ENCODE measurements at regions not wholly inside any gene's neighbourhood (a gene's known extent, or its start where the extent isn't known, plus 50 kb on each side); places are given as distances from the start of the nearest gene placed in this dataset.

DNA sequence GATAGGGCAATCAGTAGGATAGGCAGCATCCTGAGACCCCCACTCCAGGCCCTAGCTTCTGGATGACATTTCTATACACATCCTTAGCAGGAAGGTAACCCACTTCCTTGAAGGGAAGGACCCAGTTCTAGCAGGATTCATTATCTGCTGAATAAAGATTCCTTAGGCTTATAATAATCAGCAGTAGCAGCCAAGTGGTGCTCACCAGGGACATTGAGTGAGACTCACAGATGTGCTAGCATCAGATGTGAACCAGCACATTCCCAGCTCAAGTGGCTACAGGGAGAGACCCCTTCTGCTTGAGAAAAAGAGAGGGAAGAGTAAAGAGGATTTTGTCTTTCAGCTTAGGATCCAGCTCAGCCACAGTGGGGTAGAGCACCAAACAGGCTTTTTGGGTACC is 244.8 kb upstream of the UFL1 start:
- in situ Hi-C loops (cut with HindIII; ENCODE audit: extremely low pct_ligation_motif_present, low pct_unique_long_range_greater_than_20kb), result no loop called here
- ATAC-seq (no peak), FAIRE-seq (no peak), DNase-seq (ENCODE audit: low spot score) (no peak)
- Histone ChIP-seq H3K27ac (ENCODE audit: extremely low read length, insufficient read depth, low read length) (no peak overlapping the region), H3K79me2 (ENCODE audit: insufficient read depth, low read length) (no peaks in the 10 kb centered on the region), H3K4me3 (replicated peaks in 1 of 3; ENCODE audit: insufficient read depth in 1 of 3, low read depth in 2 of 3, low read length in 3 of 3) (no peak overlapping the region), H3K9me3 (ENCODE audit: low read length) (no peaks in the 10 kb centered on the region), H4K20me1 (ENCODE audit: insufficient read depth, low read length) (no peaks in the 10 kb centered on the region), H3K27me3 (ENCODE audit: control insufficient read depth in 1 of 2, insufficient read depth in 2 of 2, low read length in 2 of 2) (no peaks in the 10 kb centered on the region), H3K4me2 (ENCODE audit: low read depth, low read length) (no peak overlapping the region), H3K36me3 (replicated peaks in 1 of 2; ENCODE audit: control insufficient read depth in 1 of 2, insufficient read depth in 2 of 2, low read length in 2 of 2) (no peaks in the 10 kb centered on the region), H2AFZ (ENCODE audit: low read length) (no peak overlapping the region), H3K4me1 (ENCODE audit: insufficient read depth, low read length) (no peaks in the 10 kb centered on the region), H3K9ac (ENCODE audit: insufficient read depth, low read depth, low read length) (no peak overlapping the region)
- intact Hi-C loops (cut with micrococcal nuclease; ENCODE audit: unreplicated experiment), result no loop called here
- BruUV-seq (replicated peaks), result no TSS peak
- ChIA-PET CTCF (ENCODE audit: low intra/inter-chr PET ratio, low total read pairs) (no interaction called here), POLR2A (no interaction called here)
- TF ChIP-seq ZNF160 (CRISPR knock-in tag; IDR thresholded peaks at IDR 0.05), result no peak
- no peak for TF ChIP-seq ATF2 (CRISPR knock-in tag; IDR thresholded peaks at IDR 0.05)

GRCh38 chr6:96279084-96279483 is 242.5 kb upstream of the UFL1 start:
- WGBS (ENCODE audit: low lambda C conversion rate), result 0% methylated on average over 1 of the region's 1 CpG
- H3K9me3 ChIP-seq (ENCODE audit: low read length), result no peaks in the 10 kb centered on the region
- BruUV-seq (replicated peaks), result no TSS peak
- intact Hi-C loops (cut with micrococcal nuclease; ENCODE audit: unreplicated experiment) (no loop called here), in situ Hi-C loops (cut with HindIII; ENCODE audit: extremely low pct_ligation_motif_present, low pct_unique_long_range_greater_than_20kb) (no loop called here)
- TF ChIP-seq ISL2 (CRISPR knock-in tag; IDR thresholded peaks at IDR 0.05) (no peak), ZUFSP (CRISPR knock-in tag; IDR thresholded peaks at IDR 0.05; ENCODE audit: borderline replicate concordance) (no peak), ZNF574 (CRISPR knock-in tag; IDR thresholded peaks at IDR 0.05) (no peak), HES4 (CRISPR knock-in tag; IDR thresholded peaks at IDR 0.05; ENCODE audit: borderline replicate concordance) (no peak)
- TF ChIP-seq, protein P1, sequence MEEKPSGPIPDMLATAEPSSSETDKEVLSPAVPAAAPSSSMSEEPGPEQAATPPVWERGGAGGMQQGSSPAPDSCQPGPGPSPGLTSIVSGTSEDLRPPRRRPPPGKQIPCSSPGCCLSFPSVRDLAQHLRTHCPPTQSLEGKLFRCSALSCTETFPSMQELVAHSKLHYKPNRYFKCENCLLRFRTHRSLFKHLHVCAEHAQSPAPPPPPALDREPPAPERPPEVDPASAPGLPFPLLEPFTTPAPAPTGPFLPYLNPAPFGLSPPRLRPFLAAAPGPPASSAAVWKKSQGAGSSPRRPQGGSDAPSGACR (CRISPR knock-in tag; IDR thresholded peaks at IDR 0.05), result no peak
- no peak overlapping the region for H3K9ac ChIP-seq (ENCODE audit: insufficient read depth, low read depth, low read length)
- no peak overlapping the region for H3K4me3 ChIP-seq (replicated peaks in 1 of 3; ENCODE audit: insufficient read depth in 1 of 3, low read depth in 2 of 3, low read length in 3 of 3)
- no peak overlapping the region for H3K4me2 ChIP-seq (ENCODE audit: low read depth, low read length)
- H3K27me3 ChIP-seq (ENCODE audit: control insufficient read depth in 1 of 2, insufficient read depth in 2 of 2, low read length in 2 of 2), result no peaks in the 10 kb centered on the region
- no peak for ATAC-seq
- no peaks in the 10 kb centered on the region for H3K4me1 ChIP-seq (ENCODE audit: insufficient read depth, low read length)
- H4K20me1 ChIP-seq (ENCODE audit: insufficient read depth, low read length), result no peaks in the 10 kb centered on the region
- H3K79me2 ChIP-seq (ENCODE audit: insufficient read depth, low read length), result no peaks in the 10 kb centered on the region
- CTCF ChIA-PET (ENCODE audit: low intra/inter-chr PET ratio, low total read pairs), result no interaction called here
- FAIRE-seq, result no peak
- H3K27ac ChIP-seq (ENCODE audit: extremely low read length, insufficient read depth, low read length), result no peak overlapping the region
- H3K36me3 ChIP-seq (replicated peaks in 1 of 2; ENCODE audit: control insufficient read depth in 1 of 2, insufficient read depth in 2 of 2, low read length in 2 of 2), result no peaks in the 10 kb centered on the region
- POLR2A ChIA-PET, result no interaction called here
- no peak overlapping the region for H2AFZ ChIP-seq (ENCODE audit: low read length)
- no peak for DNase-seq (ENCODE audit: low spot score)
